HEK293 (cell line): ENCODE measurements at regions not wholly inside any gene's neighbourhood (a gene's known extent, or its start where the extent isn't known, plus 50 kb on each side); places are given as distances from the start of the nearest gene placed in this dataset.

Experiments
- CTCF ChIA-PET: fragments of 350-600 bp; formaldehyde crosslinking; extraction: SDS; loops from one replicate; lab custom pipeline; 2021; ENCODE audit warnings: antibody characterized with exemption; lab: Yijun Ruan, JAX
- POLR2A ChIA-PET: fragments of 300-600 bp; formaldehyde crosslinking; extraction: SDS; loops from one replicate; lab custom pipeline; 2020; ENCODE audit warnings: antibody characterized with exemption, inconsistent platforms; lab: Yijun Ruan, JAX
- H3K27ac ChIP-seq: fragments of 200-500 bp; sonication (Bioruptor generic); 2 replicates; pipeline ENCODE4 v1.5.1; 2014; ENCODE audit warnings: low read depth, low read length, control low read depth, inconsistent platforms; ENCODE audit errors: extremely low read depth
- H3K36me3 ChIP-seq, 2 experiments: fragments of 200-500 bp in 1 of 2; sonication (Bioruptor generic) in 1 of 2; 1 replicate in 1 of 2; 2 replicates in 1 of 2; pipeline ENCODE4 v1.5.1; 2014 to 2017; ENCODE audit warnings: inconsistent platforms in 2 of 2, low read length in 2 of 2; ENCODE audit not compliant: control insufficient read depth in 2 of 2, insufficient read depth in 1 of 2
- H3K4me1 ChIP-seq: fragments of 200-500 bp; sonication (Bioruptor generic); 2 replicates; pipeline ENCODE4 v1.5.1; 2014; ENCODE audit warnings: mild to moderate bottlenecking, low read length, inconsistent platforms; ENCODE audit not compliant: control insufficient read depth, insufficient read depth
- H3K4me3 ChIP-seq: 2 replicates; pipeline ENCODE4 v1.5.1; 2011; ENCODE audit warnings: low read depth, mild to moderate bottlenecking, control low read depth, low read length, moderate library complexity
- H3K9me3 ChIP-seq: fragments of 200-500 bp; sonication (Bioruptor generic); 2 replicates; pipeline ENCODE4 v1.5.1; 2014; ENCODE audit warnings: low read depth, low read length, inconsistent platforms; ENCODE audit not compliant: control insufficient read depth, insufficient read depth
- KLF10 ChIP-seq: fragments of 450-650 bp; IDR thresholded peaks from 2 replicates; pipeline ENCODE4 v1.5.1; 2018; ENCODE audit warnings: missing biosample characterization, mild to moderate bottlenecking, missing genetic modification characterization
- ZBTB20 ChIP-seq: fragments of 450-650 bp; formaldehyde crosslinking; IDR thresholded peaks from 2 replicates; pipeline ENCODE4 v1.5.1; 2016; ENCODE audit warnings: missing biosample characterization, missing genetic modification characterization
- ZFHX2 ChIP-seq: fragments of 450-650 bp; formaldehyde crosslinking; conservative IDR thresholded peaks from 2 replicates; pipeline ENCODE4 v1.5.1; 2016; ENCODE audit warnings: missing biosample characterization, missing genetic modification characterization
- ZNF121 ChIP-seq: fragments of 450-650 bp; formaldehyde crosslinking; IDR thresholded peaks from 2 replicates; pipeline ENCODE4 v1.5.1; 2016; ENCODE audit warnings: missing biosample characterization, missing genetic modification characterization
- ZNF223 ChIP-seq: fragments of 450-650 bp; formaldehyde crosslinking; IDR thresholded peaks from 2 replicates; pipeline ENCODE4 v1.5.1; 2016; ENCODE audit warnings: missing biosample characterization, missing genetic modification characterization
- ZNF23 ChIP-seq: fragments of 450-650 bp; formaldehyde crosslinking; IDR thresholded peaks from 2 replicates; pipeline ENCODE4 v1.5.1; 2016; ENCODE audit warnings: missing biosample characterization, missing genetic modification characterization, borderline replicate concordance
- ZNF302 ChIP-seq: fragments of 450-650 bp; formaldehyde crosslinking; IDR thresholded peaks from 2 replicates; pipeline ENCODE4 v1.5.1; 2016; ENCODE audit warnings: missing biosample characterization, missing genetic modification characterization, low read depth
- ZNF510 ChIP-seq: fragments of 450-650 bp; formaldehyde crosslinking; IDR thresholded peaks from 2 replicates; pipeline ENCODE4 v1.5.1; 2018; ENCODE audit warnings: mild to moderate bottlenecking, missing genetic modification characterization, missing biosample characterization; ENCODE audit not compliant: insufficient replicate concordance
- ZNF521 ChIP-seq: fragments of 450-650 bp; formaldehyde crosslinking; IDR thresholded peaks from 2 replicates; pipeline ENCODE4 v1.5.1; 2017; ENCODE audit warnings: missing biosample characterization, mild to moderate bottlenecking, missing genetic modification characterization
- ZNF561 ChIP-seq: fragments of 450-650 bp; IDR thresholded peaks from 2 replicates; pipeline ENCODE4 v1.5.1; 2018; ENCODE audit warnings: missing biosample characterization, missing genetic modification characterization, borderline replicate concordance
- ZNF76 ChIP-seq: fragments of 450-650 bp; formaldehyde crosslinking; IDR thresholded peaks from 2 replicates; pipeline ENCODE4; 2016; ENCODE audit warnings: low read depth, missing biosample characterization, missing genetic modification characterization, borderline replicate concordance
- ZNF792 ChIP-seq: fragments of 450-650 bp; formaldehyde crosslinking; IDR thresholded peaks from 2 replicates; pipeline ENCODE4 v1.5.1; 2016; ENCODE audit warnings: missing biosample characterization, missing genetic modification characterization
- TF ChIP-seq, protein P1 (sequence below): fragments of 450-650 bp; formaldehyde crosslinking; IDR thresholded peaks from 2 replicates; pipeline ENCODE4 v1.5.1; 2016; ENCODE audit warnings: missing biosample characterization, missing genetic modification characterization
- TF ChIP-seq, protein P2 (sequence below): IDR thresholded peaks from 2 replicates; pipeline ENCODE4 v1.6.1; 2011; ENCODE audit warnings: mild to moderate bottlenecking, low read depth, low read length, borderline replicate concordance
- TF ChIP-seq, protein P3 (sequence below): fragments of 450-650 bp; formaldehyde crosslinking; IDR thresholded peaks from 2 replicates; pipeline ENCODE4 v1.5.1; 2016; ENCODE audit warnings: missing biosample characterization, missing genetic modification characterization
- TF ChIP-seq, protein P4 (sequence below): fragments of 450-650 bp; formaldehyde crosslinking; IDR thresholded peaks from 2 replicates; pipeline ENCODE4 v1.5.1; 2016; ENCODE audit warnings: missing biosample characterization, missing genetic modification characterization

DNA sequence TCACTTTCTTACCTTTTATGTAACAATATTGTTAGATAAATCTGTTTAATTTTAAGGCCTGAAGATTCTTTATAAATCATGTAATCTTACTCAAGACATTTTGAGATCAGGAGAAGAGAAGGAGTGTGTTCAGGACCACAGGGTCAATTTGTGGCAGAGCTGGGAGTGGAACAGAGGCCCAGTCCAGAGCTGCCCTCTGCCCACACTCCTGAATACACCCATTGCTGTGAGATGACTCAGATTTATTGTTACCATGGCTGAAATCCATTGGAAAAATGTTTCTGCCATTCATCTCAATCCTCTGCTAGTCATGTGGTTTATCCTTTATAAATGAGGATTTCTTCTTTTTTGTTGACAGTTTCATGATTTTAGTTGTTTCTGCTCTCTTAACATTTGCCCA, 100.5 kb upstream of the STXBP6 start (continued):
- TF ChIP-seq, protein P1, sequence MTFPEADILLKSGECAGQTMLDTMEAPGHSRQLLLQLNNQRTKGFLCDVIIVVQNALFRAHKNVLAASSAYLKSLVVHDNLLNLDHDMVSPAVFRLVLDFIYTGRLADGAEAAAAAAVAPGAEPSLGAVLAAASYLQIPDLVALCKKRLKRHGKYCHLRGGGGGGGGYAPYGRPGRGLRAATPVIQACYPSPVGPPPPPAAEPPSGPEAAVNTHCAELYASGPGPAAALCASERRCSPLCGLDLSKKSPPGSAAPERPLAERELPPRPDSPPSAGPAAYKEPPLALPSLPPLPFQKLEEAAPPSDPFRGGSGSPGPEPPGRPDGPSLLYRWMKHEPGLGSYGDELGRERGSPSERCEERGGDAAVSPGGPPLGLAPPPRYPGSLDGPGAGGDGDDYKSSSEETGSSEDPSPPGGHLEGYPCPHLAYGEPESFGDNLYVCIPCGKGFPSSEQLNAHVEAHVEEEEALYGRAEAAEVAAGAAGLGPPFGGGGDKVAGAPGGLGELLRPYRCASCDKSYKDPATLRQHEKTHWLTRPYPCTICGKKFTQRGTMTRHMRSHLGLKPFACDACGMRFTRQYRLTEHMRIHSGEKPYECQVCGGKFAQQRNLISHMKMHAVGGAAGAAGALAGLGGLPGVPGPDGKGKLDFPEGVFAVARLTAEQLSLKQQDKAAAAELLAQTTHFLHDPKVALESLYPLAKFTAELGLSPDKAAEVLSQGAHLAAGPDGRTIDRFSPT (tag by site-specific recombination), result no peak
- TF ChIP-seq ZBTB20 (tag by site-specific recombination) (no peak), KLF10 (tag by site-specific recombination) (no peak)
- TF ChIP-seq, protein P2, sequence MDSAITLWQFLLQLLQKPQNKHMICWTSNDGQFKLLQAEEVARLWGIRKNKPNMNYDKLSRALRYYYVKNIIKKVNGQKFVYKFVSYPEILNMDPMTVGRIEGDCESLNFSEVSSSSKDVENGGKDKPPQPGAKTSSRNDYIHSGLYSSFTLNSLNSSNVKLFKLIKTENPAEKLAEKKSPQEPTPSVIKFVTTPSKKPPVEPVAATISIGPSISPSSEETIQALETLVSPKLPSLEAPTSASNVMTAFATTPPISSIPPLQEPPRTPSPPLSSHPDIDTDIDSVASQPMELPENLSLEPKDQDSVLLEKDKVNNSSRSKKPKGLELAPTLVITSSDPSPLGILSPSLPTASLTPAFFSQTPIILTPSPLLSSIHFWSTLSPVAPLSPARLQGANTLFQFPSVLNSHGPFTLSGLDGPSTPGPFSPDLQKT, result no peak
- TF ChIP-seq, protein P3, sequence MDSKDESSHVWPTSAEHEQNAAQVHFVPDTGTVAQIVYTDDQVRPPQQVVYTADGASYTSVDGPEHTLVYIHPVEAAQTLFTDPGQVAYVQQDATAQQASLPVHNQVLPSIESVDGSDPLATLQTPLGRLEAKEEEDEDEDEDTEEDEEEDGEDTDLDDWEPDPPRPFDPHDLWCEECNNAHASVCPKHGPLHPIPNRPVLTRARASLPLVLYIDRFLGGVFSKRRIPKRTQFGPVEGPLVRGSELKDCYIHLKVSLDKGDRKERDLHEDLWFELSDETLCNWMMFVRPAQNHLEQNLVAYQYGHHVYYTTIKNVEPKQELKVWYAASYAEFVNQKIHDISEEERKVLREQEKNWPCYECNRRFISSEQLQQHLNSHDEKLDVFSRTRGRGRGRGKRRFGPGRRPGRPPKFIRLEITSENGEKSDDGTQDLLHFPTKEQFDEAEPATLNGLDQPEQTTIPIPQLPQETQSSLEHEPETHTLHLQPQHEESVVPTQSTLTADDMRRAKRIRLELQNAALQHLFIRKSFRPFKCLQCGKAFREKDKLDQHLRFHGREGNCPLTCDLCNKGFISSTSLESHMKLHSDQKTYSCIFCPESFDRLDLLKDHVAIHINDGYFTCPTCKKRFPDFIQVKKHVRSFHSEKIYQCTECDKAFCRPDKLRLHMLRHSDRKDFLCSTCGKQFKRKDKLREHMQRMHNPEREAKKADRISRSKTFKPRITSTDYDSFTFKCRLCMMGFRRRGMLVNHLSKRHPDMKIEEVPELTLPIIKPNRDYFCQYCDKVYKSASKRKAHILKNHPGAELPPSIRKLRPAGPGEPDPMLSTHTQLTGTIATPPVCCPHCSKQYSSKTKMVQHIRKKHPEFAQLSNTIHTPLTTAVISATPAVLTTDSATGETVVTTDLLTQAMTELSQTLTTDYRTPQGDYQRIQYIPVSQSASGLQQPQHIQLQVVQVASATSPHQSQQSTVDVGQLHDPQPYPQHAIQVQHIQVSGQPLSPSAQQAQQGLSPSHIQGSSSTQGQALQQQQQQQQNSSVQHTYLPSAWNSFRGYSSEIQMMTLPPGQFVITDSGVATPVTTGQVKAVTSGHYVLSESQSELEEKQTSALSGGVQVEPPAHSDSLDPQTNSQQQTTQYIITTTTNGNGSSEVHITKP (tag by site-specific recombination), result no peak

DNA sequence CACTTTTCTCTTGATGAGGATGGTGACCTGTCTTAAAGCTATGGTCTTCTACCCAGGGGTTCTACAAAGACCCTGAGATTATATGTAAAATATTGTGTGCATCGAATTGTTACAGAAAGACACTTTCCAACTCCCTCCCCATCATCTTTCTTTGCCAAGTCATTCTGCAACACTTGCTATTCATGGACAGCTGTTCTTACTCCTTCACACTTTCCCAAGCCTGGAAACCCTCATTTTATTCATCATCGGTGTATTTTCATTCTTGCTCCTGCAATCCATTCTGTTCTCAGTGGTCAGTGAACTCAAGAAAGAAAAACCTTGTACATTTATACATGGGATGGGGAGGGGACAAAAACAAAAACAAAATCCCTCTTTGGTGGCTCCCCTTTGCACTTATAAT, 90.5 kb upstream of the STXBP6 start:
- H3K4me3 ChIP-seq, result no peak overlapping the region
- H3K36me3 ChIP-seq, result no peaks in the 10 kb centered on the region
- ChIA-PET POLR2A (no interaction called here), CTCF (interaction anchor here (0.6 to 1.3 kb wide), 4 partner anchors 7 to 429 kb away, joined by 3 to 6 read pairs (median 4); no protein-coding TSS in a partner anchor)
- no peaks in the 10 kb centered on the region for H3K4me1 ChIP-seq
- H3K27ac ChIP-seq, result no peak overlapping the region
- TF ChIP-seq ZBTB20 (tag by site-specific recombination) (no peak), ZNF792 (tag by site-specific recombination) (no peak), ZNF302 (tag by site-specific recombination) (no peak), ZNF223 (tag by site-specific recombination) (no peak), ZNF121 (tag by site-specific recombination) (no peak), ZNF76 (tag by site-specific recombination) (no peak), ZNF510 (tag by site-specific recombination) (no peak), ZNF521 (tag by site-specific recombination) (no peak), ZNF23 (no peak), ZFHX2 (tag by site-specific recombination) (no peak)
- TF ChIP-seq, protein P4, sequence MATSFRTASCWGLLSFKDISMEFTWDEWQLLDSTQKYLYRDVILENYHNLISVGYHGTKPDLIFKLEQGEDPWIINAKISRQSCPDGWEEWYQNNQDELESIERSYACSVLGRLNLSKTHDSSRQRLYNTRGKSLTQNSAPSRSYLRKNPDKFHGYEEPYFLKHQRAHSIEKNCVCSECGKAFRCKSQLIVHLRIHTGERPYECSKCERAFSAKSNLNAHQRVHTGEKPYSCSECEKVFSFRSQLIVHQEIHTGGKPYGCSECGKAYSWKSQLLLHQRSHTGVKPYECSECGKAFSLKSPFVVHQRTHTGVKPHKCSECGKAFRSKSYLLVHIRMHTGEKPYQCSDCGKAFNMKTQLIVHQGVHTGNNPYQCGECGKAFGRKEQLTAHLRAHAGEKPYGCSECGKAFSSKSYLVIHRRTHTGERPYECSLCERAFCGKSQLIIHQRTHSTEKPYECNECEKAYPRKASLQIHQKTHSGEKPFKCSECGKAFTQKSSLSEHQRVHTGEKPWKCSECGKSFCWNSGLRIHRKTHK (tag by site-specific recombination), result no peak
- H3K9me3 ChIP-seq, result no peaks in the 10 kb centered on the region

DNA sequence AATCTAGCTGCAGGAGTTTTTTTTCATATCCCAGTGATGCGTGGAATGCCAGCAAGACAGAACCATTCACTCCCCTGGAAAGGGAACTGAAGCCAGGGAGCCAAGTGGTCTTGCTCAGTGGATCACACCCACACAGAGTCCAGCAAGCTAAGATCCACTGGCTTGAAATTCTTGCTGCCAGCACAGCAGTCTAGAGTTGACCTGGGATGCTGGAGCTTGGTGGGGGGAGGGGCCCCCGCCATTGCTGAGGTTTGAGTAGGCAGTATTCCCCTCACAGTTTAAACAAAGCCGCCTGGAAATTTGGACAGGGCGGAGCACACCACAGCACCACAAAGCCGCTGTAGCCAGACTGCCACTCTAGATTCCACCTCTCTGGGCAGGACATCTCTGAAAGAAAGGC, 86.9 kb upstream of the STXBP6 start:
- no peaks in the 10 kb centered on the region for H3K9me3 ChIP-seq
- TF ChIP-seq ZNF561 (tag by site-specific recombination), result no peak
- TF ChIP-seq, protein P3 (tag by site-specific recombination), result peak; percentile 35; the same call in 1 of the 2 replicates
- H3K4me3 ChIP-seq, result no peak overlapping the region
- ChIA-PET CTCF (interaction anchor here (0.6 to 0.9 kb wide), 2 partner anchors 21 to 530 kb away, joined by 3 to 4 read pairs; no protein-coding TSS in a partner anchor), POLR2A (no interaction called here)
- no peak overlapping the region for H3K27ac ChIP-seq
- H3K4me1 ChIP-seq, result no peaks in the 10 kb centered on the region
- no peaks in the 10 kb centered on the region for H3K36me3 ChIP-seq
